ENCODE measurements at regions not wholly inside any gene's neighbourhood (a gene's known extent, or its start where the extent isn't known, plus 50 kb on each side); places are given as distances from the start of the nearest gene placed in this dataset.
A peak's percentile ranks its signal among the peaks of the same experiment; 100 is the strongest.

- TF ChIP-seq CTCF (conservative IDR thresholded peaks at IDR 0.05; ENCODE audit: low read depth, low read length) = no peak
- no peak overlapping the region for H3K4me3 ChIP-seq (ENCODE audit: low read length)
- peak; percentile 80 for DNase-seq (ENCODE audit: low read depth)
Observed at GRCh38 chr4:34181311-34181841, 2062.9 kb downstream of the ARAP2 start.

- no peak for TF ChIP-seq CTCF (conservative IDR thresholded peaks at IDR 0.05; ENCODE audit: low read depth, low read length)
- H3K4me3 ChIP-seq (ENCODE audit: low read length) = no peak overlapping the region
- DNase-seq (ENCODE audit: low read depth) = no peak
Observed at GRCh38 chr4:34181891-34182290, 2062.4 kb downstream of the ARAP2 start.

GRCh38 chr4:34182306-34182705, 2062.0 kb downstream of the ARAP2 start:
- H3K4me3 ChIP-seq (ENCODE audit: low read length) = no peak overlapping the region
- DNase-seq (ENCODE audit: low read depth) = no peak
- no peak for TF ChIP-seq CTCF (conservative IDR thresholded peaks at IDR 0.05; ENCODE audit: low read depth, low read length)

- TF ChIP-seq CTCF (conservative IDR thresholded peaks at IDR 0.05; ENCODE audit: low read depth, low read length) = no peak
- DNase-seq (ENCODE audit: low read depth) = no peak
- no peak overlapping the region for H3K4me3 ChIP-seq (ENCODE audit: low read length)
Observed at GRCh38 chr4:34183926-34184325, 2060.4 kb downstream of the ARAP2 start.

- DNase-seq (ENCODE audit: low read depth) = no peak
- no peak for TF ChIP-seq CTCF (conservative IDR thresholded peaks at IDR 0.05; ENCODE audit: low read depth, low read length)
- no peak overlapping the region for H3K4me3 ChIP-seq (ENCODE audit: low read length)
Observed at GRCh38 chr4:34187056-34187455, 2057.3 kb downstream of the ARAP2 start.

GRCh38 chr4:34191443-34191842, 2052.9 kb downstream of the ARAP2 start:
- no peak for TF ChIP-seq CTCF (conservative IDR thresholded peaks at IDR 0.05; ENCODE audit: low read depth, low read length)
- no peak overlapping the region for H3K4me3 ChIP-seq (ENCODE audit: low read length)
- DNase-seq (ENCODE audit: low read depth) = no peak

GRCh38 chr4:34193451-34194154, 2050.7 kb downstream of the ARAP2 start:
- peak; percentile 28 for DNase-seq (ENCODE audit: low read depth)
- no peak for TF ChIP-seq CTCF (conservative IDR thresholded peaks at IDR 0.05; ENCODE audit: low read depth, low read length)

More at GRCh38 chr4:34193451-34194154, 2050.7 kb downstream of the ARAP2 start:
- H3K4me3 ChIP-seq (ENCODE audit: low read length) = no peak overlapping the region

Data from retinal pigment epithelial cell (primary cell).